Upper lobe of left lung (tissue), 4 donors: ENCODE measurements at regions not wholly inside any gene's neighbourhood (a gene's known extent, or its start where the extent isn't known, plus 50 kb on each side); places are given as distances from the start of the nearest gene placed in this dataset.

ENCODE experiments used
- POLR2AphosphoS5 ChIP-seq, 2 donors: sonication (generic); formaldehyde crosslinking; IDR thresholded peaks; one replicate each; pipeline ENCODE4 v1.5.1; 2017; ENCODE audit warnings: antibody characterized with exemption in 2 of 2
- TF ChIP-seq, protein P1 (sequence below), 6 experiments: fragments of 450-650 bp in 4 of 6; fragments of 200-600 bp in 2 of 6; sonication (generic) in 2 of 6; IDR thresholded peaks; one replicate each; pipeline ENCODE4 v1.5.1; 2016 to 2019; ENCODE audit warnings: antibody characterized with exemption in 6 of 6

DNA sequence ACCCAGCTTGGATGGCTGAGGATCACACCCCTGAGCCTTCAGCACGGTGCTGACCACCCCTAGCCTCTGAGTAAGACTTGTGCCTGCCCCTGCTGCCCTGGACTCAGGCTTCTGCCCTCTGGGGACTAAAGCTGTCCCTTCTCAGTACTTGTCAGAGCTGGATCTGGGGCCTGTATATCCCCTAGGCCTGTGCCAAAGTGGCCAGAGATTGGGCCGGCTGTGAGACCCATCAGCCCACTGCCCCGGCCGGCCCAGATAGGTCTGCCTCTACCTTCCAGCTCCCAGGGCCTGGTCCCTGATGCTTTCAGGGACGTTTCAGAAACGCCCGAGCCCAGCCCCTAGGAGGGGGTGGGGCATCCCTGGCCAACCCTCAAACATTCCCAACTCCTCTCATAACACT lies 137.8 kb downstream of the ZDHHC20 start:
- TF ChIP-seq POLR2AphosphoS5 (IDR thresholded peaks at IDR 0.05) = no peak
- TF ChIP-seq, protein P1, sequence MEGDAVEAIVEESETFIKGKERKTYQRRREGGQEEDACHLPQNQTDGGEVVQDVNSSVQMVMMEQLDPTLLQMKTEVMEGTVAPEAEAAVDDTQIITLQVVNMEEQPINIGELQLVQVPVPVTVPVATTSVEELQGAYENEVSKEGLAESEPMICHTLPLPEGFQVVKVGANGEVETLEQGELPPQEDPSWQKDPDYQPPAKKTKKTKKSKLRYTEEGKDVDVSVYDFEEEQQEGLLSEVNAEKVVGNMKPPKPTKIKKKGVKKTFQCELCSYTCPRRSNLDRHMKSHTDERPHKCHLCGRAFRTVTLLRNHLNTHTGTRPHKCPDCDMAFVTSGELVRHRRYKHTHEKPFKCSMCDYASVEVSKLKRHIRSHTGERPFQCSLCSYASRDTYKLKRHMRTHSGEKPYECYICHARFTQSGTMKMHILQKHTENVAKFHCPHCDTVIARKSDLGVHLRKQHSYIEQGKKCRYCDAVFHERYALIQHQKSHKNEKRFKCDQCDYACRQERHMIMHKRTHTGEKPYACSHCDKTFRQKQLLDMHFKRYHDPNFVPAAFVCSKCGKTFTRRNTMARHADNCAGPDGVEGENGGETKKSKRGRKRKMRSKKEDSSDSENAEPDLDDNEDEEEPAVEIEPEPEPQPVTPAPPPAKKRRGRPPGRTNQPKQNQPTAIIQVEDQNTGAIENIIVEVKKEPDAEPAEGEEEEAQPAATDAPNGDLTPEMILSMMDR (IDR thresholded peaks at IDR 0.05) = no peak
